Bronchial epithelial cell (primary cell): ENCODE measurements at regions not wholly inside any gene's neighbourhood (a gene's known extent, or its start where the extent isn't known, plus 50 kb on each side); places are given as distances from the start of the nearest gene placed in this dataset.

Source experiments
- DNase-seq: peaks from one replicate; pipeline ENCODE4 v3.0.0-alpha.2; 2010; ENCODE audit warnings: low read depth
- FAIRE-seq: peaks from 2 replicates; lab custom pipeline; 2011; peaks lifted over from hg19 to GRCh38; lab: Jason Lieb, UNC
- H3K27me3 ChIP-seq: 2 replicates; pipeline ENCODE4 v1.5.1; 2011; ENCODE audit warnings: low read length; ENCODE audit not compliant: control insufficient read depth, insufficient read depth
- H3K36me3 ChIP-seq: 2 replicates; pipeline ENCODE4 v1.5.1; 2011; ENCODE audit warnings: low read length; ENCODE audit not compliant: control insufficient read depth, insufficient read depth
- H3K4me3 ChIP-seq: 2 replicates; pipeline ENCODE4 v1.5.1; 2011; ENCODE audit warnings: mild to moderate bottlenecking, low read depth, low read length, control low read depth
- CTCF ChIP-seq: IDR thresholded peaks from 2 replicates; pipeline ENCODE4 v1.5.1; 2011; ENCODE audit warnings: mild to moderate bottlenecking, moderate library complexity, low read length, control low read depth, inconsistent platforms; ENCODE audit not compliant: insufficient read depth, severe bottlenecking

- no peak for TF ChIP-seq CTCF
- Histone ChIP-seq H3K4me3 (no peak overlapping the region), H3K36me3 (no peaks in the 10 kb centered on the region), H3K27me3 (peaks cover 12% of the 10 kb centered on the region)
- DNase-seq: no peak
- peak; percentile 62 for FAIRE-seq
These were observed 504.7 kb upstream of the PROK2 start for GRCh38 chr3:72289692-72290071.

- DNase-seq: peak; percentile 46
- H3K27me3 ChIP-seq: peaks cover 12% of the 10 kb centered on the region
- no peak overlapping the region for H3K4me3 ChIP-seq
- no peak for FAIRE-seq
- TF ChIP-seq CTCF: no peak
- no peaks in the 10 kb centered on the region for H3K36me3 ChIP-seq
These were observed 504.2 kb upstream of the PROK2 start for GRCh38 chr3:72288955-72289691.

GRCh38 chr3:72287956-72288355 is 503.0 kb upstream of the PROK2 start:
- TF ChIP-seq CTCF: no peak
- peaks cover 12% of the 10 kb centered on the region for H3K27me3 ChIP-seq
- H3K36me3 ChIP-seq: no peaks in the 10 kb centered on the region
- H3K4me3 ChIP-seq: no peak overlapping the region
- peak; percentile 33 for DNase-seq
- FAIRE-seq: no peak

GRCh38 chr3:72285502-72285901 is 500.6 kb upstream of the PROK2 start:
- H3K4me3 ChIP-seq: no peak overlapping the region
- peaks cover 9% of the 10 kb centered on the region for H3K27me3 ChIP-seq
- FAIRE-seq: no peak
- no peak for TF ChIP-seq CTCF
- H3K36me3 ChIP-seq: no peaks in the 10 kb centered on the region
- no peak for DNase-seq

GRCh38 chr3:72284471-72284870 is 499.5 kb upstream of the PROK2 start:
- peaks cover 12% of the 10 kb centered on the region for H3K27me3 ChIP-seq
- no peak for FAIRE-seq
- H3K36me3 ChIP-seq: no peaks in the 10 kb centered on the region
- no peak for DNase-seq
- TF ChIP-seq CTCF: no peak
- no peak overlapping the region for H3K4me3 ChIP-seq

GRCh38 chr3:72282918-72283317 is 498.0 kb upstream of the PROK2 start:
- TF ChIP-seq CTCF: no peak
- no peak for FAIRE-seq
- Histone ChIP-seq H3K36me3 (no peaks in the 10 kb centered on the region), H3K4me3 (no peak overlapping the region), H3K27me3 (peaks cover 12% of the 10 kb centered on the region)
- no peak for DNase-seq
